GM23338 (cell line): ENCODE measurements at regions not wholly inside any gene's neighbourhood (a gene's known extent, or its start where the extent isn't known, plus 50 kb on each side); places are given as distances from the start of the nearest gene placed in this dataset.

Experiments
- CTCF ChIP-seq, 2 experiments: fragments of 200-600 bp in 1 of 2; sonication (generic) in 1 of 2; conservative IDR thresholded peaks; 2 replicates each; pipeline versions ENCODE4 v1.5.1 to v1.6.1; 2016 to 2017; ENCODE audit warnings: antibody characterized with exemption in 2 of 2, low read depth in 2 of 2, mild to moderate bottlenecking in 2 of 2, moderate library complexity in 1 of 2
- EZH2 ChIP-seq: fragments of 200-600 bp; sonication (generic); IDR thresholded peaks from one replicate; pipeline ENCODE4 v1.8.0; 2017; ENCODE audit warnings: antibody characterized with exemption, mild to moderate bottlenecking, low read depth; ENCODE audit not compliant: unreplicated experiment
- EZH2phosphoT487 ChIP-seq: fragments of 200-600 bp; sonication (generic); IDR thresholded peaks from one replicate; pipeline ENCODE4 v1.8.1; 2018; ENCODE audit warnings: antibody characterized with exemption; ENCODE audit not compliant: unreplicated experiment

GRCh38 chr2:223414646-223415045, 187.5 kb downstream of the SCG2 start:
- TF ChIP-seq EZH2phosphoT487 (no peak), EZH2 (no peak), CTCF (conservative IDR thresholded peaks at IDR 0.05; ENCODE audit: low read depth in 2 of 2) (no peak)
